ENCODE measurements at regions not wholly inside any gene's neighbourhood (a gene's known extent, or its start where the extent isn't known, plus 50 kb on each side); places are given as distances from the start of the nearest gene placed in this dataset.

GRCh38 chr2:200725596-200725995, 86.1 kb upstream of the BZW1 start:
- DNase-seq (ENCODE audit: extremely low spot score), result no peak
- no peak overlapping the region for H3K27ac ChIP-seq (replicated peaks in 1 of 4)
- H3K27me3 ChIP-seq, result peaks cover 0 to 24% (median 0%) of the 10 kb centered on the region in 4 donors
- H3K9me3 ChIP-seq, result no peaks in the 10 kb centered on the region
- H3K4me1 ChIP-seq, result no peaks in the 10 kb centered on the region
- intact Hi-C loops (cut with DNase I), result no loop called here
- TF ChIP-seq POLR2AphosphoS5 (IDR thresholded peaks at IDR 0.05) (no peak), EP300 (IDR thresholded peaks at IDR 0.05) (no peak), CTCF (IDR thresholded peaks at IDR 0.05) (no peak), POLR2A (IDR thresholded peaks at IDR 0.05; ENCODE audit: low read depth) (no peak)
- no peaks in the 10 kb centered on the region for H3K36me3 ChIP-seq
- 39% methylated on average over 3 of the region's 3 CpGs for WGBS
- H3K4me3 ChIP-seq, result no peak overlapping the region

GRCh38 chr2:200728630-200729029, 83.1 kb upstream of the BZW1 start:
- intact Hi-C loops (cut with DNase I), result no loop called here

GRCh38 chr2:200730302-200730701, 81.4 kb upstream of the BZW1 start:
- no peak for TF ChIP-seq POLR2AphosphoS5 (IDR thresholded peaks at IDR 0.05)
- no peak for TF ChIP-seq EP300 (IDR thresholded peaks at IDR 0.05)
- TF ChIP-seq CTCF (IDR thresholded peaks at IDR 0.05), result no peak
- no peak for TF ChIP-seq POLR2A (IDR thresholded peaks at IDR 0.05; ENCODE audit: low read depth)
- 80% methylated on average over 2 of the region's 2 CpGs for WGBS
- Histone ChIP-seq H3K27me3 (peaks cover 0 to 11% (median 0%) of the 10 kb centered on the region in 4 donors), H3K36me3 (no peaks in the 10 kb centered on the region), H3K4me3 (no peak overlapping the region), H3K27ac (replicated peaks in 1 of 4) (no peak overlapping the region), H3K9me3 (no peaks in the 10 kb centered on the region), H3K4me1 (no peaks in the 10 kb centered on the region)
- intact Hi-C loops (cut with DNase I), result no loop called here
- DNase-seq (ENCODE audit: extremely low spot score), result no peak

More at GRCh38 chr2:200728630-200729029, 83.1 kb upstream of the BZW1 start:
- 11% methylated on average over 1 of the region's 1 CpG for WGBS
- Histone ChIP-seq H3K27ac (replicated peaks in 1 of 4) (no peak overlapping the region), H3K4me3 (no peak overlapping the region), H3K27me3 (peaks cover 0 to 24% (median 0%) of the 10 kb centered on the region in 4 donors), H3K36me3 (no peaks in the 10 kb centered on the region), H3K9me3 (no peaks in the 10 kb centered on the region), H3K4me1 (no peaks in the 10 kb centered on the region)
- TF ChIP-seq POLR2A (IDR thresholded peaks at IDR 0.05; ENCODE audit: low read depth), result no peak
- no peak for TF ChIP-seq POLR2AphosphoS5 (IDR thresholded peaks at IDR 0.05)
- no peak for TF ChIP-seq CTCF (IDR thresholded peaks at IDR 0.05)
- no peak for TF ChIP-seq EP300 (IDR thresholded peaks at IDR 0.05)
- DNase-seq (ENCODE audit: extremely low spot score), result no peak

- no peaks in the 10 kb centered on the region for H3K4me1 ChIP-seq
- TF ChIP-seq POLR2A (IDR thresholded peaks at IDR 0.05; ENCODE audit: low read depth), result no peak
- no peak for TF ChIP-seq POLR2AphosphoS5 (IDR thresholded peaks at IDR 0.05)
- TF ChIP-seq CTCF (IDR thresholded peaks at IDR 0.05), result no peak
- TF ChIP-seq EP300 (IDR thresholded peaks at IDR 0.05), result no peak
- DNase-seq (ENCODE audit: extremely low spot score), result peak; percentile 64
- no peaks in the 10 kb centered on the region for H3K36me3 ChIP-seq
- H3K27ac ChIP-seq (replicated peaks in 1 of 4), result no peak overlapping the region
- WGBS, result 81% methylated on average over 3 of the region's 3 CpGs
- intact Hi-C loops (cut with DNase I), result no loop called here
- no peaks in the 10 kb centered on the region for H3K9me3 ChIP-seq
- no peak overlapping the region for H3K4me3 ChIP-seq
- H3K27me3 ChIP-seq, result peaks cover 0 to 13% (median 0%) of the 10 kb centered on the region in 4 donors
These were observed 80.8 kb upstream of the BZW1 start for GRCh38 chr2:200730960-200731359.

- 94% methylated on average over 2 of the region's 2 CpGs for WGBS
- no peaks in the 10 kb centered on the region for H3K9me3 ChIP-seq
- TF ChIP-seq POLR2AphosphoS5 (IDR thresholded peaks at IDR 0.05), result no peak
- TF ChIP-seq EP300 (IDR thresholded peaks at IDR 0.05), result no peak
- TF ChIP-seq CTCF (IDR thresholded peaks at IDR 0.05), result no peak
- TF ChIP-seq POLR2A (IDR thresholded peaks at IDR 0.05; ENCODE audit: low read depth), result no peak
- peaks cover 0 to 17% (median 0%) of the 10 kb centered on the region in 4 donors for H3K27me3 ChIP-seq
- H3K36me3 ChIP-seq, result no peaks in the 10 kb centered on the region
- no peak for DNase-seq (ENCODE audit: extremely low spot score)
- H3K4me3 ChIP-seq, result no peak overlapping the region
- H3K4me1 ChIP-seq, result no peaks in the 10 kb centered on the region
- intact Hi-C loops (cut with DNase I), result no loop called here
- H3K27ac ChIP-seq (replicated peaks in 1 of 4), result no peak overlapping the region
These were observed 78.8 kb upstream of the BZW1 start for GRCh38 chr2:200732866-200733265.

Measured in esophagus muscularis mucosa (tissue), 4 donors.